ENCODE measurements at regions not wholly inside any gene's neighbourhood (a gene's known extent, or its start where the extent isn't known, plus 50 kb on each side); places are given as distances from the start of the nearest gene placed in this dataset.
A peak's percentile ranks its signal among the peaks of the same experiment; 100 is the strongest.
"Not testable (repeated sequence)": the region's sequence is repeated elsewhere in the genome, so short reads cannot be mapped to it uniquely, and the experiment has no call there.

GRCh38 chr4:154907345-154908045 is 126.4 kb downstream of the RBM46 start:
- not testable (repeated sequence) for DNase-seq

GRCh38 chr4:154908168-154908567 is 127.1 kb downstream of the RBM46 start:
- DNase-seq, result no peak

GRCh38 chr4:154911097-154911496 is 130.0 kb downstream of the RBM46 start:
- DNase-seq, result no peak

GRCh38 chr4:154911608-154912098 is 130.6 kb downstream of the RBM46 start:
- DNase-seq, result no peak

GRCh38 chr4:154916068-154916467 is 135.0 kb downstream of the RBM46 start:
- DNase-seq, result no peak

- no peak for DNase-seq
Observed at GRCh38 chr4:154927126-154927680, 146.1 kb downstream of the RBM46 start.

GRCh38 chr4:154928640-154929257 is 147.7 kb downstream of the RBM46 start:
- no peak for DNase-seq

GRCh38 chr4:154936873-154937272 is 155.8 kb downstream of the RBM46 start:
- no peak for DNase-seq

GRCh38 chr4:154939851-154940250 is 158.8 kb downstream of the RBM46 start:
- DNase-seq, result no peak

- no peak for DNase-seq
Observed at GRCh38 chr4:154942176-154942575, 161.1 kb downstream of the RBM46 start.

- no peak for DNase-seq
Observed at GRCh38 chr4:154944996-154945395, 163.9 kb downstream of the RBM46 start.

GRCh38 chr4:154946113-154946512 is 165.0 kb downstream of the RBM46 start:
- no peak for DNase-seq

- no peak for DNase-seq
Observed at GRCh38 chr4:154953691-154954090, 172.6 kb downstream of the RBM46 start.

- no peak for DNase-seq
Observed at GRCh38 chr4:154954117-154954516, 173.0 kb downstream of the RBM46 start.

GRCh38 chr4:154958121-154958520 is 177.0 kb downstream of the RBM46 start:
- no peak for DNase-seq

GRCh38 chr4:154958621-154959358 is 177.7 kb downstream of the RBM46 start:
- DNase-seq, result no peak

- no peak for DNase-seq
Observed at GRCh38 chr4:154959756-154960155, 178.7 kb downstream of the RBM46 start.

- DNase-seq, result no peak
Observed at GRCh38 chr4:154960476-154960875, 179.4 kb downstream of the RBM46 start.

- DNase-seq, result no peak
Observed at GRCh38 chr4:154961263-154961662, 180.2 kb downstream of the RBM46 start.

GRCh38 chr4:154973244-154974035 is 192.4 kb downstream of the RBM46 start:
- DNase-seq, result no peak

GRCh38 chr4:154977228-154977627 is 196.2 kb downstream of the RBM46 start:
- DNase-seq, result no peak

- DNase-seq, result peak; percentile 3 to 8
Observed at GRCh38 chr4:154982187-154983047, 201.3 kb downstream of the RBM46 start.
